Limb (tissue), 2 donors: ENCODE measurements at regions not wholly inside any gene's neighbourhood (a gene's known extent, or its start where the extent isn't known, plus 50 kb on each side); places are given as distances from the start of the nearest gene placed in this dataset.
A peak's percentile ranks its signal among the peaks of the same experiment; 100 is the strongest.
"Not testable (repeated sequence)": the region's sequence is repeated elsewhere in the genome, so short reads cannot be mapped to it uniquely, and the experiment has no call there.

Experiments
- DNase-seq, 2 donors: peaks; one replicate each; pipeline ENCODE4 v3.0.0-alpha.2; 2016; ENCODE audit errors: extremely low spot score in 2 of 2

DNA sequence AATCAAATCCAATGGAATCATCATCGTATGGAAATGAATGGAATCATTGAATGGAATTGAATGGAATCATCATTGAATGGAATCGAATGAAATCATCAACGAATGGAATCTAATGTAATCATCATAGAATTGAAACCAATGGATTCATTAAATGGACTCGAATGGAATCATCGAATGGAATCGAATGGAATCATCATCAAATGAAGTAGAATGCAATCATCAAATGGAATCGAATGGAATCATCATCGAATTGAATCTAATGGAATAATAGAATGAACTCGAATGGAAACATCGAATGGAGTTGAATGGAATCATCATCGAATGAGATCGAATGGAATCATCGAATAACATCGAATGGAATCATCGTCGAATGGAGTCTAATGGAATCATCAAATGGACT is 232.8 kb downstream of the SHCBP1 start:
- DNase-seq, result peak in 1 of 2 donors; percentile 42

DNA sequence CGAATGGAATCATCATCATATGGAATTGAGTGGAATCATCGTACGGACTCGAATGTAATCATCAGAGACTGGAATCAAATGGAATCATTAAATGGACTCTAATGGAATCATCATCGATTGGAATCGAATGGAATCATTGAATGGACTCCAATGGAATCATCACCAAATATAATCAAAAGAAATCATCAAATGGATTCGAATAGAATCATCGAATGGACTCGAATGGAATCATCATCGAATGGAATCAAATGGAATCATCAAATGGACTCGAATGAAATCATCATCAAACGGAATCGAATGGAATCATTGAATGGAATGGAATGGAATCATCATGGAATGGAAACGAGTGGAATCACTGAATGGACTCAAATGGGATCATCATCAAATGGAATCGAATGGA is 233.5 kb downstream of the SHCBP1 start:
- not testable (repeated sequence) for DNase-seq

DNA sequence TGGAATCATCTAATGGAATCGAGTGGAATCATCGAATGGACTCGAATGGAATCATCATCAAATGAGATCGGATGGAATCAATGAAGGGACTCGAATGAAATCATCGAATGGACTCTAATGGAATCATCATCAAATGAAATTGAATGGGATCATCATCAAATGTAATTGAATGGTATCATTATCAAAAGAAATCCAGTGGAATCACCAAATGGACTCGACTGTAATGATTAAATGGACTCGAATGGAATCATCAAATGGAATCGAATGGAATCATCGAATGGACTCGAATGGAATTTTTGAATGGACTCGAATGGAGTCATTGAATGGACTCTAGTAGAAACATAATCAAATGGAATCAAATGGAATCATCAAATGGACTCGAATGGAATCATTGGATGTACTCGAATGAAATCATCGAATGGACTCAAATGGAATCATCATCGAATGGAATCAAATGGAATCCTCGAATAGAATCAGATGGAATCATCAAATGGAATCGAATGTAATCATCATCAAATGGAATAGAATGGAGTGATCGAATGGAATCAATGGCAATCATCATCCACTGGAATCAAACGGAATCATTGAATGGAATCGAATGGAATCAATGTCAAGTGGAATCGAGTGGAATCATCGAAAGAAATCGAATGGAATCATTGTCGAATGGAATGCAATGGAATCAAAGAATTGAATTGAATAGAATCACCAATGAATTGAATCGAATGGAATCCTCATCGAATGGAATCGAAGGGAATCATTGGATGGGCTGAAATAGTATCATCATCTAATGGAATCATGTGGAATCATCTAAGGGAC is 234.2 kb downstream of the SHCBP1 start:
- not testable (repeated sequence) for DNase-seq

DNA sequence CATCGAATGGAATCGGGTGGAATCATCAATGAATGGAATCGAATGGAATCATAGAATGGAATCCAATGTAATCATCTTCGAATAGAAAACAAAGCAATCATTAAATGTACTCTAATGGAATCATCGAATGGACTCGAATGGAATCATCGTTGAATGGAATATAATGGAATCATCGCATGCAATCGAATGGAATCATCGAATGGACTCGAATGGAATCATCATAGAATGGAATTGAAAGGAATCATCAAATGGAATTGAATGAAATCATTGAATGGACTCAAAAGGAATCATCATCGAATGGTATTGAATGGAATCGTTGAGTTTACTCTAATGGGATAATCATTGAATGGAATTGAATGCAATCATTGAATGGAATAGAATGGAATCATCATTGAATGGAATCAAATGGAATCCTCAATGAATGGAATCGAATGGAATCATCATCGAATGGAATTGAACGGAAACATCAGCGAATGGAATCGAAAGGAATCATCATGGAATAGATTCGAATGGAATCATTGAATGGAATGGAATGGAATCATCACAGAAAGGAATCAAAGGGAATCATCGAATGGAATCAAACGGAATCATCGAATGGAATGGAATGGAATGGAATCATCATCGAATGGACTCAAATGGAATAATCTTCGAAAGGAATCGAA is 234.9 kb downstream of the SHCBP1 start:
- DNase-seq, result peak in 1 of 2 donors; percentile 74

DNA sequence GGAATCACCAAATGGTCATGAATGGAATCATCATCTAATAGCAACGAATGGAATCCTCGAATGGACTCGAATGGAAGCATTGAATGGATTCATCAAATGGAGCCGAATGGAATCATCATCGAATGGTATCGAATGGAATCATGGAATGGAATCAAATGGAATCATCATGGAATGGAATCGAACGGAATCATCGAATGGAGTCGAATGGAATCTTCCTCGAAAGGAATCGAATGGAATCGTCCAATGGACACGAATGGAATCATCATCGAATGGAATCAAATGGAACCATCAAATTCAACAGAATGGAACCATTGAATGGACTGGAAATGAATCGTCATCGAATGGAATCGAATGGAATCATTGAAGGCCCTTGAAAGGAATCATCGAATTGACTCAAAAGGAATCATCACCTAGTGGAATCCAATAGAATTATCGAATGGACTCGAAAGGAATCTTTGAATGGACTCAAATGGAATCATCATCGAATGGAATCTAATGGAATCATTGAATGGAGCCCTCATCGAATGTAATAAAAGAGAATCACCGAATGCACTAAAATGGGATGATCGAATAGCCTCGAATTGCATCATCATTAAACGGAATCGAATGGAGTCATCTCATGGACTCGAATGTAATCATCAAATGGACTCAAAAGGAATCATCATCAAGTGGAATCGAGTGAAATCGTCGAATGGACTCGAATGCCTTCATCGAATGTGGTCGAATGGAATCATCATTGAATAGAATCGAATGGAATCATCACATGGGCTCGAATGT is 236.7 kb downstream of the SHCBP1 start:
- peak; percentile 13 to 39 for DNase-seq

DNA sequence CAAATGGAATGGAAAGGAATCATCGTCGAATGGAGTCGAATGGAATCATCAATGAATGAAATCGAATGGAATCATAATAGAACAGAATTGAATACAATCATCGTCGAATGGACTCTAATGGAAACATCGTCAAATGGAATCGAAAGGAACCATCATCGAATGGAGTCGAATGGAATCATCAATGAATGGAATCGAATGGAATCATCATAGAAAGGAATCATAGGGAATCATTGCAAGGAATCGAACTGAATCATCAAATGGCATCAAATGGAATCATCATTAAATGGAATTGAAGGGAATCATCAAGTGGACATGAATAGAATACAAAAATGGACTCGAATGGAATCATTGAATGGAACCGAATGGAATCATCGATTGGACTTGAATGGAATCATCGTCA is 237.6 kb downstream of the SHCBP1 start:
- DNase-seq, result not testable (repeated sequence)

DNA sequence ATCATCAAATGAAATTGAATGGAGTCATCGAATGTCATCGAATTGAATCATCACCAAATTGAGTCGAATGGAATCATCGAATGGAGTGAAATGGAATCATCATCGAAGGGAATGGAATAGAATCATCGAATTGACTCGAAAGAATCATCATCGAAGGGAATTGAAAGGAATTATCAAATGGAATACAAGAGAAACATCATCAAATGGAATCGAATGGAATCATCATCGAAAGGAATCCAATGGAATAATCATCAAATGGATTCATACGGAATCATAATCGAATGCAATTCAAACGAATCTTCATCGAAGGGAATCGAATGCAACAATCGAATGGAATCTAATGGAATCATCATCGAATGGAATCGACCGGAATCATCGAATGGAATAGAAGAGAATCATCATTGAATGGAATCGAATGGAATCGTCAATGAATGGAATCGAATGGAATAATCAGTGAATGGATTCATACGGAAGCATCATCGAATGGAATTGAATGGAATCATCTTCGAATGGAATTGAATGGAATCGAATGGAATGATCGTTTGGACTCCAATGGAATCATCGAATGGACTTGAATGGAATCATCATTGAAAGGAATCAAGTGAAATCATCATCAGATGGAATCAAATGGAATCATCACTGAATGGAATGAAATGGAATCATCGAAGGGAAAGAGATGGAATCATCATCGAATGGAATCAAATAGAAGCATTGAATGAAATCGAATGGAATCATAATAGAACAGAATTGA is 238.2 kb downstream of the SHCBP1 start:
- peak in 1 of 2 donors; percentile 30 for DNase-seq

DNA sequence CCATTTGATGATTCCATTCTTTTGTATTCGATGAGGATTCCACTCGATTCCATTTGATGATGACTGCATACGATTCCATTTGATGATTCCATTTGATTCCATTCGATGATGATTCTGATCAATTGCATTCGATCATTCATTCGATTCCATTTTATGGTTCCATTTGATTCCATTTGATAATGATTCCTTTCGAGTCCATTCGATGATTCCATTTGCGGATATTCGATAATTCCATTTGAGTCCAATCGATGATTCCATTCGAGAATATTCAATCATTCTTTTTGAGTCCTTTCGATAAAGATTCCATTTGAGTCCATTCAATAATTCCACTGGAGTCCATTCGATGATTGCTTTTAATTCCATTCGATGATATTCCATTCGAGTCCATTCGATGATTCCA is 239.1 kb downstream of the SHCBP1 start:
- not testable (repeated sequence) for DNase-seq

DNA sequence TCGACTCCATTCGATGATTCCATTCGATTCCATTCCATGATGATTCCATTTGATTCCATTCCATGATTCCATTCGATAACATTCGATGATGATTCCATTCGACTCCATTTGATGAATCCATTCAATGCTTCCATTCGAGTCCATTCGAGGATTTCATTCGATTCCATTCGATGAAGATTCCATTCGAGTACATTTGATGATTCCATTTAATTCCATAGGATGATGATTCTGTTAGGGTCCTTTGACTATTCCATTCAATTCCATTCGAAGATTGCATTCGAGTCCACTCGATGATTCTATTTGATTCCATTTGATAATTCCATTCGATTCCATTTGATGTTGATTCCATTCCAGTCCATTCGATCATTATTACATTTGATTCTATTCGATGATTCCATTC is 239.8 kb downstream of the SHCBP1 start:
- not testable (repeated sequence) for DNase-seq
